Astrocyte of the hippocampus (primary cell): ENCODE measurements at regions not wholly inside any gene's neighbourhood (a gene's known extent, or its start where the extent isn't known, plus 50 kb on each side); places are given as distances from the start of the nearest gene placed in this dataset.
"Not testable (repeated sequence)": the region's sequence is repeated elsewhere in the genome, so short reads cannot be mapped to it uniquely, and the experiment has no call there.

Experiments used
- DNase-seq: peaks from one replicate; pipeline ENCODE4 v3.0.0; 2011; ENCODE audit warnings: low read depth, low spot score

GRCh38 chr10:109809954-109810353 is 113.4 kb downstream of the XPNPEP1 start:
- not testable (repeated sequence) for DNase-seq

GRCh38 chr10:109801191-109801590 is 122.1 kb downstream of the XPNPEP1 start:
- not testable (repeated sequence) for DNase-seq

GRCh38 chr10:109790647-109791046 is 132.7 kb downstream of the XPNPEP1 start:
- no peak for DNase-seq

- peak; percentile 45 for DNase-seq
Measured at GRCh38 chr10:109784236-109784635, 139.1 kb downstream of the XPNPEP1 start.

GRCh38 chr10:109783286-109783685 is 140.0 kb downstream of the XPNPEP1 start:
- DNase-seq, result no peak

GRCh38 chr10:109780997-109781396 is 142.3 kb downstream of the XPNPEP1 start:
- DNase-seq, result no peak

- DNase-seq, result no peak
Measured at GRCh38 chr10:109778993-109779392, 144.3 kb downstream of the XPNPEP1 start.

- DNase-seq, result no peak
Measured at GRCh38 chr10:109774121-109774440, 149.2 kb downstream of the XPNPEP1 start.

- peak; percentile 44 for DNase-seq
Measured at GRCh38 chr10:109773288-109774120, 149.8 kb downstream of the XPNPEP1 start.

- no peak for DNase-seq
Measured at GRCh38 chr10:109770663-109771062, 152.6 kb downstream of the XPNPEP1 start.

GRCh38 chr10:109769966-109770365 is 153.3 kb downstream of the XPNPEP1 start:
- DNase-seq, result no peak

- no peak for DNase-seq
Measured at GRCh38 chr10:109765838-109766237, 157.5 kb downstream of the XPNPEP1 start.

- no peak for DNase-seq
Measured at GRCh38 chr10:109762555-109762954, 160.8 kb downstream of the XPNPEP1 start.

- not testable (repeated sequence) for DNase-seq
Measured at GRCh38 chr10:109757670-109758069, 165.6 kb downstream of the XPNPEP1 start.

- DNase-seq, result no peak
Measured at GRCh38 chr10:109746861-109747260, 176.4 kb downstream of the XPNPEP1 start.

- DNase-seq, result no peak
Measured at GRCh38 chr10:109744020-109744419, 179.3 kb downstream of the XPNPEP1 start.

- DNase-seq, result no peak
Measured at GRCh38 chr10:109743574-109743973, 179.7 kb downstream of the XPNPEP1 start.

GRCh38 chr10:109743146-109743545 is 180.2 kb downstream of the XPNPEP1 start:
- no peak for DNase-seq

GRCh38 chr10:109741712-109742111 is 181.6 kb downstream of the XPNPEP1 start:
- DNase-seq, result no peak

GRCh38 chr10:109740436-109740835 is 182.9 kb downstream of the XPNPEP1 start:
- no peak for DNase-seq

- no peak for DNase-seq
Measured at GRCh38 chr10:109737626-109738025, 185.7 kb downstream of the XPNPEP1 start.

GRCh38 chr10:109737009-109737408 is 186.3 kb downstream of the XPNPEP1 start:
- no peak for DNase-seq

GRCh38 chr10:109735776-109736175 is 187.5 kb downstream of the XPNPEP1 start:
- DNase-seq, result no peak
